C4-2B (cell line): ENCODE measurements at regions not wholly inside any gene's neighbourhood (a gene's known extent, or its start where the extent isn't known, plus 50 kb on each side); places are given as distances from the start of the nearest gene placed in this dataset.
"Not testable (repeated sequence)": the region's sequence is repeated elsewhere in the genome, so short reads cannot be mapped to it uniquely, and the experiment has no call there.

ENCODE experiments used
- H3K27ac ChIP-seq: fragments of 450-650 bp; 2 replicates; pipeline ENCODE4 v1.5.1; 2017
- CTCF ChIP-seq: fragments of 450-650 bp; conservative IDR thresholded peaks from 2 replicates; pipeline ENCODE4 v1.5.1; 2017; ENCODE audit warnings: mild to moderate bottlenecking
- ZFX ChIP-seq: fragments of 450-650 bp; IDR thresholded peaks from 2 replicates; pipeline ENCODE4 v1.6.1; 2017

- no peak overlapping the region for H3K27ac ChIP-seq
- TF ChIP-seq CTCF, result no peak
- no peak for TF ChIP-seq ZFX
These were observed 1135.3 kb downstream of the SLITRK5 start for GRCh38 chr13:88806438-88806837.

- no peak for TF ChIP-seq ZFX
- TF ChIP-seq CTCF, result no peak
- no peak overlapping the region for H3K27ac ChIP-seq
These were observed 1146.4 kb downstream of the SLITRK5 start for GRCh38 chr13:88817560-88817959.

- no peak overlapping the region for H3K27ac ChIP-seq
- TF ChIP-seq CTCF, result no peak
These were observed 1151.9 kb downstream of the SLITRK5 start for GRCh38 chr13:88823114-88823513.

DNA sequence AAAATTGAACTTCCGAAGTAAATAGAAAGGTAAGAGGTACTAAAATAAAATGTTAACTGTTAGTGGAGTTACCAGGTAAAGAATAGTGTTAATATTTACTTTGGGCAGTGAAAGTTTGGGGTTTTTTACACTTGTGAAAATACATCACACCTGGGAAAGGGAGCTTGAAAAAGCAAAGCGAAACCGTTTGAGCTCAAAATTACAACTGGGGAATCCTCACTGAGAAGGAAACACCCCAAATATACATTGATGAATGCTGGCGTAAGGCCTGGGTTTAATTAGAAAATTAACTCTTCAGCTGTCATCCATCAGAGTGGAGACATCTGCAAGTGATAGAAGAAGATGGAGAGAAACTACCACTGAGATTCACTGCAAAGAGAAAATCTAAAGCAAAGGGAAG, 1153.0 kb downstream of the SLITRK5 start:
- no peak overlapping the region for H3K27ac ChIP-seq
- TF ChIP-seq ZFX (no peak), CTCF (no peak)

- no peak overlapping the region for H3K27ac ChIP-seq
- no peak for TF ChIP-seq CTCF
- no peak for TF ChIP-seq ZFX
These were observed 1168.9 kb downstream of the SLITRK5 start for GRCh38 chr13:88840085-88840484.

DNA sequence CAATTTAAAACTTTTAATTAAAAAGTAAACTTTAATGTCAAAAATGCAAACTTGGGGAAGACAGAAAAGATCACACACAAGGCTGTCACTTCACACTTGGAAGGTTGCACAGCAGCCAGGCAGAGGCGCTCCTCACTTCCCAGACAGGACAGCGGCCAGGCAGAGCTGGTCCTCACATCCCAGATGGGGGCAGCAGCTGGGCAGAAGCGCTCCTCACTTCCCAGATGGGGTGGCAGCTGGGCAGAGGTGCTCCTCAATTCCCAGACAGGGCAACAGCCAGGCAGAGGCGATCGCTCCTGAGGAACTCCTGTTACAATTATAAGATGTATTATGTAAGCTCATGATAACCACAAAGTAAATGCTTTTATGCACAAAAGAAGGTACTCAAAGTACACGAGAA, 1181.1 kb downstream of the SLITRK5 start:
- not testable (repeated sequence) for H3K27ac ChIP-seq

DNA sequence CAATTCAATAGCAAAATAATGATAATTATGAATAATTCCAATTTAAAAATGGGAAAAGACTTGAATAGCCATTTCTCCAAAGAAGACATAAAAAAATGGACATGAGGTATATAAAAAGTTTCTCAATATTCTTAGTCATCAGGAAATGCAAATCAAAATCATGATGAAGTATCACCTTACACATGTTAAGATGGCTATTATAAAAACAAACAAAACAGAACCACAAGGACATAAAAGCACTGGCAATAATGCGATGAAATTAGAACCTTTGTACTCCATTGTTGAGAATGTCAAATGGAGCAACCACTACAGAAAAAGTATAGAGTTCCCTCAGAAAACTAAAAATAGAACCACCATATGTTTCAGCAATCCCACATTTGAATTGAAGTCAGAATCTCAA, 1186.1 kb downstream of the SLITRK5 start:
- H3K27ac ChIP-seq, result no peak overlapping the region
- TF ChIP-seq ZFX (no peak), CTCF (no peak)

DNA sequence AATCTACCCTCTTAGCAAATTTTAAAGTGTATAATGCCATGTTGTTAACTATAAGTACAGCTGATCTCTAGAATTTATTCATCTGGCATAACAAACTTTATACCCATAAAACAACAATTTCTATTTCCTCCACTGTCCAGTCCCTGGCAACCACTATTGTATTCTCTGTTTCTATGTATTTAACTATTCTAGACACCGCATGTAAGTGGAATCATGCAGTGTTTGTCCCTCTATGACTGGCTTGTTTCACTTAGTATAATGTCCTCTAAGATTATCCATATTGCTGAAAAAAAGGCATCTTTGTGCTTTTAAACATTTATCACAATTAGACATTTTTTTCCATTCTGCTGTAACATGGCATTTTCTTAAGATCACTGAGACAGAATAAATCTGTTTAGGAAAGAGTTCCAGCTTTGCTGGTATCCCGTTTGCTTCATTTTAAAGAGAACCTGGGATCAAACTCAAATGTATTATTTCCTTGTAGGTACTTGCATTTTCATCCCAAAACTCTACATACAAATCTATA, 1191.0 kb downstream of the SLITRK5 start:
- H3K27ac ChIP-seq, result no peak overlapping the region
- TF ChIP-seq ZFX (no peak), CTCF (no peak)
